GM10248 (cell line): ENCODE measurements at regions not wholly inside any gene's neighbourhood (a gene's known extent, or its start where the extent isn't known, plus 50 kb on each side); places are given as distances from the start of the nearest gene placed in this dataset.
"Not testable (repeated sequence)": the region's sequence is repeated elsewhere in the genome, so short reads cannot be mapped to it uniquely, and the experiment has no call there.

Experiments
- CTCF ChIA-PET: fragments of 300-600 bp; sonication (Branson Sonifier 250); formaldehyde crosslinking; extraction: SDS; loops from one replicate; lab custom pipeline; 2021; ENCODE audit warnings: antibody characterized with exemption; lab: Yijun Ruan, JAX
- POLR2A ChIA-PET: fragments of 350-650 bp; sonication (Branson Sonifier 250); formaldehyde crosslinking; extraction: SDS; loops from one replicate; lab custom pipeline; 2020; ENCODE audit warnings: antibody characterized with exemption; lab: Yijun Ruan, JAX
- DNase-seq: peaks from one replicate; pipeline ENCODE4 v3.0.0; 2012; ENCODE audit errors: extremely low spot score
- TF ChIP-seq, protein P1 (sequence below): IDR thresholded peaks from 2 replicates; pipeline ENCODE4 v1.5.1; 2012; ENCODE audit warnings: mild to moderate bottlenecking, low read depth; ENCODE audit errors: extremely low read depth, missing control alignments, control extremely low read depth

DNA sequence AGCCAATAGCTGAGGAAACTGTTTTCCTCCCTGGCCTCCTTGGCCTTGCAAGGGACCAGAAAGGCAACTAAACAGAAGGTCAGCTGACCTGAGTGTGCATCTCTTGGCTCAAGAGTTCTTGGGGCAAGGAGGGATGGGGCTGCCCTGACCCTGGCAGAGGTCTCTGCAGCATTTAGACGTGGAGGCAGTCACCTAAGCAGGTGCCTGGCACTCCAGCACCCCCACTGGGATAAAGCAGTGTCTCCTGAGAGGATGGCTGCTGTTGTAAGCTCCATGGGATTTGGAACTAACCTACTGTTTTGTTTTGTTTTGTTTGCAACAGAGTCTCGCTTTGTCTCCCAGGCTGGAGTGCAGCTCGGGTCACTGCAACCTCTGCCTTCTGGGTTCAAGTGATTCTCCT lies 185.2 kb downstream of the TBC1D2B start:
- no peak for DNase-seq
- ChIA-PET POLR2A (no interaction called here), CTCF (interaction anchor here (1.2 to 1.6 kb wide), 3 partner anchors 10 to 18 kb away, joined by 3 to 6 read pairs (median 5); no protein-coding TSS in a partner anchor)
- TF ChIP-seq, protein P1, sequence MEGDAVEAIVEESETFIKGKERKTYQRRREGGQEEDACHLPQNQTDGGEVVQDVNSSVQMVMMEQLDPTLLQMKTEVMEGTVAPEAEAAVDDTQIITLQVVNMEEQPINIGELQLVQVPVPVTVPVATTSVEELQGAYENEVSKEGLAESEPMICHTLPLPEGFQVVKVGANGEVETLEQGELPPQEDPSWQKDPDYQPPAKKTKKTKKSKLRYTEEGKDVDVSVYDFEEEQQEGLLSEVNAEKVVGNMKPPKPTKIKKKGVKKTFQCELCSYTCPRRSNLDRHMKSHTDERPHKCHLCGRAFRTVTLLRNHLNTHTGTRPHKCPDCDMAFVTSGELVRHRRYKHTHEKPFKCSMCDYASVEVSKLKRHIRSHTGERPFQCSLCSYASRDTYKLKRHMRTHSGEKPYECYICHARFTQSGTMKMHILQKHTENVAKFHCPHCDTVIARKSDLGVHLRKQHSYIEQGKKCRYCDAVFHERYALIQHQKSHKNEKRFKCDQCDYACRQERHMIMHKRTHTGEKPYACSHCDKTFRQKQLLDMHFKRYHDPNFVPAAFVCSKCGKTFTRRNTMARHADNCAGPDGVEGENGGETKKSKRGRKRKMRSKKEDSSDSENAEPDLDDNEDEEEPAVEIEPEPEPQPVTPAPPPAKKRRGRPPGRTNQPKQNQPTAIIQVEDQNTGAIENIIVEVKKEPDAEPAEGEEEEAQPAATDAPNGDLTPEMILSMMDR: no peak

DNA sequence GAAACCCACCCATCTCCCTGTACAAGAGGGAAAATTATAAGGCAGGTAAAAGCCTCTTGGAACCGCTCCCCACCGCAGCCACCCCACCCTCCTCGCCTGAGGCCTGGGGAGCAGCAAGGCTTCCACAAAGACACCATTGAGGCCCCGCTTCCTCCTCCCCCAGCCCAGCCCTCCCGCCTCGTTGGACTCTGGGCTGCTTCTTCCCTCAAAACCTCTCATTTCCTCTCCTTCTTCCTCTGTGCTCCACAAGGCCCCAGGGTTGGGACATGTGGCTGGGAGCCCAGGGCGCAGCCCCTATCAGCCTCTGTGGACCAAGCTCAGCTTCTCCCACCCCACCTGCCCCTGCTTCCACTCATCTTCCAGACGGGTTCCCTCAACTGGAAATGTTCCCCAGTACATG lies 185.6 kb downstream of the TBC1D2B start:
- DNase-seq, POLR2A ChIA-PET: not testable (repeated sequence)
- CTCF ChIA-PET: interaction anchor here (1.4 to 1.6 kb wide), 2 partner anchors 10 to 16 kb away, joined by 3 to 6 read pairs; no protein-coding TSS in a partner anchor

DNA sequence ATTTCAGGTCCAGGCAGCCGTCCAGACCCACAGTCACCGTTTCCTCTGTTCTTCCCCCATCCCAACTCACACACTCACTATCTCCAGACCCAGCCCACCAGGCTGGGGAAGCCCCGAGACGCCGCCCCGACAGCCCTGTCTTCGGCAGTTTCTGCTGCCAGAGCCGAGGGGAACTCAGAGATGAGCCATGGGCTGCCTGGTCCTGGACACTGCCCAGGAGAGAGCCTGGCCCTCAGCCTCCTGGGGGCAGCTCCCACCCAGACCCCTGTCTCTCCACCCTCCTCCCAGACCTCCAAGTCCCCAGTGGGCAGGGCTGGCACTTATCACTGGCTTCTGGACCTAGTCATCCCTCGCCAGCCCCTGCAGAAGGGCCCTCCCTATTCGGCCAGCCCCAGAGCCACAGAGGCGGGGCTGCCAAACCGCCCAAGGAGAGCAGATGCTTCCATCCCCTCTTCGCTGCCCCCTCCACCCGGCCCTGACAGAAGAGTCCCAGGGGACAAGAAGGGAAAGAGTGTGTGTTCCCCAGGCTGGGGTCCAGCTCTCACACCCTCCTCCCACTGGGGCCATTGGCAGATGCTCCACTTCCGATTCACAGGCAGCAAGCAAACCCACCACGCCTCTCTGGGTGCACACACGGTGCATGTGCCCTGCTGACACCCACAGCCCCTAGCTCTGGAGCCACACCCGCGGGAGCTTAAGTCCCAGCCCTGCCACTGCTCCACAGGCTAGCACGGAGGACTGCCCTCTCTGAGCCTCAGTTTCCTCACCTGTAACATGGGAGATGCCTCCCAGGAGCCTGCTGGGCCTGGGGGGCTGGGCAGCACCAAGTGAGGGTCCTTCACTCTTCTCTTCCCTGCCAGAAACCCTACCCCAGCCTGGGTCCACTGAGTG lies 186.4 kb downstream of the TBC1D2B start:
- DNase-seq, POLR2A ChIA-PET, CTCF ChIA-PET: not testable (repeated sequence)

DNA sequence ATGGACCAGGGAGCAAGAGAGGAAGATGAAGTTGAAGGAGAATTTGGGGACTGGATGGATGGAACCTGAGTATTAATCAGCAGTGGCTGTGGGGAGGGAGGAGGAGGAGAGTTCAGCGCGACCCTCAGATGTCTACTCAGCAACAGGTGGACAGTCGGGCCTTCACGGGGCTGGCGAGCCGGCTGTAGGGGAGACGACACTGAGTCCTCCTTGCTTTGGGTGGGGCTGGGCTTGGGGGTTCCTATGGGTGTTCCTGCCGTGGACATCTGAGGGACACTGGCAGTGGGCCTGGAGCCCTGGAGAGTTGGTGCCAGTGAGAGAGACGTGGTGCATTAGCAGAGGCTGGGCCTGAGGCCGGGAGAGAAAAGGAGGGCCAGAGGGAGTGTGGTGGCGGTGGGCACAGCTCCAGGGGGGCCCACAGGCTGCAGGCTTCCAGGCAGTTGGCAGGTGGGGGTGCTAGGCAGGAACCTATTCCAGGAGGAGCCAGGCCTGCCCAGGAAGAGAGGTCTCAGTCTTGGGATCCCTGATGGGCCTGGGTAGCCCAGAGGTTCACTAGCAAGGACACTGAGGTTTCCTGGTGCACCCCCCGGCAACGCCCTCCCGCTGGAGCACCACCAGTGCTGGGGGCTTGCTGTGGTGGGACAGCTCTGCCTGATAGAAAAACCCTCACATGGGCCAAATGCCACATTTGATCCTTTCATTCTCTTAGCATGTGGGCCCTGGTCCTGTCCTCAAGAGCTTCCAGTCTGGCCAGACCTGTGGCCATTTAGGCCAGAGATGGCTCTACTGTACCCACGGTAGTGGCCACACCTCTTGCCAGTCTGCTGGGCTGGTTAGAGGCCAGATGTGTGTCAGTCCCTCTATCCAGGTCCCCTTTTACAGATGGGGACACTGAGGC lies 187.4 kb downstream of the TBC1D2B start:
- POLR2A ChIA-PET, DNase-seq, CTCF ChIA-PET: not testable (repeated sequence)

DNA sequence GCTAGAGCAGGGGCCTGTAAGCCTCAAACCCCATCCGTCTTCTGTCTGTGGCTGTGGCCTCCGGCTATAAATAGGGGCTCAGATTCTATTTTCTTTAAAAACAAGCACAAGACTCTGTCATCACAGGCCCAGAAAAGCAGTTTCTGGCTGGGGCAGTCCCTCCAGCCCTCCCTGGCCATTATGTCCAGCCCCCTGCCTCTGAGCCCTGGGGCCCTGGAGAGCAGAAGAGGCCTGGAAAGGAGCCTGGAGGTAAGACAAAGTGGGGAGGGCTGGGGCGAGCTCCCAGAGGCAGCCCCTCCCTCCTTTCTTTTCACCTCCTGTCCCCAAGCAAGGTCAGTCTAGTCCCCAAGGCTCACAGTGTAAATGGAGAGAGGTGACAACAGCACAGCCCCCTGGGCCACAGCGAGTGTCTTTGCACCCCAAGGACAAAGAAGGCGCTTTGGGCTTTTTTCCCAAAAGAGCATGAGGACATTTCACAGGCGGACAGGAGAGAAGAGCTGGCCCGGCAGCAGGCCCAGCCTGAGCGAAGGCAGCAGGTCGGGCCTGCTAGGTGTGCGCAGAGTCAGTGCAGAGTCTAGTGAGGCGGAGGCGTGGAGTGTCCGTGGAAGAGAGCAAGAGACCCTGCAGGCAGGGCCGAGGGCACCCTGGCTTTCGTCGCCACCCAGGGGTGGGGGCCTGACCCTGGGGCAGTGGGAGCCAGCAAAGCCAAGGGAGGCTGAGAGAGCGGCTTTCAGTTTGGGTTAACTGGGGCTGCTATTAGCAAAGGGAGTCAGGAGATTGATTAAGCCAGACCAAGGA lies 188.3 kb downstream of the TBC1D2B start:
- DNase-seq: no peak
- CTCF ChIA-PET: no interaction called here
- POLR2A ChIA-PET: no interaction called here
- TF ChIP-seq, protein P1: no peak

DNA sequence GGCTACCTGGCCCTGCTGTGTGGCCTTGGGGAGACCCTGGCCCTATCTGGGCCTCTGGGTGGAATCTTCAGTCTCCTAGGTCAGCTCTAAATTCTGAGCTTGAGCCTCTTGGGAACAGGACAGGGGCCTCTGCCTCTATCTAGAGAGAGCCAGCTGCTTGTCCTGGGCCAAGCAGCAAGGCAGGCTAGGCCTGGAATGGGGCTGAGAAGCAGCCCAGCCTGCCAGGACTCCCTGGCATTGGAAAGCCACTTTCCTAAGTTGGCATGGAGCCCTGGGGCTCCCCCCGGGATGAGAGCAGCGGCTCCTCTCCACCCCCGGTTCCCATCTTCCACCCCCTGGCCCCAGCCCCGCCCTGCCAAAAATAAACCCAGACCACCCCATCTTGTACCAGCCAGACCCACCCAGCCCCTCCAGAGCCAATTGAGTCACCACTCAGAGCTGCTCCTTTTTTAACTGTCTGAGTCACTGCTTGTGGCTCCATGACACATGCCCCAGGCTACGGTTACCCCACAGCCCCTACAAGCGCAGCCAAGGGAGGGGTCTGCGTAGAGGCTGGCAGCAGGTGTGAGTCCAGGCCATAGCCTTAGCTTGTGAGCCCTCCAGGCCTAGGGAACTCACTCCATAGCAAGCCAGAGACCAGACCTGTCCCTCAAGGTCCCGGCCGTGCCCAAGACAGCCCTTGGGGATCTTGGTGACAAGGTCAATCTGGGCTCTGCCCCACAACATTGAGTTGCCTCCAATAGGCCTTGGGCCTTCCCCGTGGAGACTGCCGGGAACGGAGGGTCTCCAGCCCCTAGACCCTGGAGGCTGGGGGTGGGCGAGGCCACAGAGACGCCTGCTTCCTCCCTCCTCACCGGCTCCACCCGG lies 189.7 kb downstream of the TBC1D2B start:
- DNase-seq, CTCF ChIA-PET, POLR2A ChIA-PET: not testable (repeated sequence)

DNA sequence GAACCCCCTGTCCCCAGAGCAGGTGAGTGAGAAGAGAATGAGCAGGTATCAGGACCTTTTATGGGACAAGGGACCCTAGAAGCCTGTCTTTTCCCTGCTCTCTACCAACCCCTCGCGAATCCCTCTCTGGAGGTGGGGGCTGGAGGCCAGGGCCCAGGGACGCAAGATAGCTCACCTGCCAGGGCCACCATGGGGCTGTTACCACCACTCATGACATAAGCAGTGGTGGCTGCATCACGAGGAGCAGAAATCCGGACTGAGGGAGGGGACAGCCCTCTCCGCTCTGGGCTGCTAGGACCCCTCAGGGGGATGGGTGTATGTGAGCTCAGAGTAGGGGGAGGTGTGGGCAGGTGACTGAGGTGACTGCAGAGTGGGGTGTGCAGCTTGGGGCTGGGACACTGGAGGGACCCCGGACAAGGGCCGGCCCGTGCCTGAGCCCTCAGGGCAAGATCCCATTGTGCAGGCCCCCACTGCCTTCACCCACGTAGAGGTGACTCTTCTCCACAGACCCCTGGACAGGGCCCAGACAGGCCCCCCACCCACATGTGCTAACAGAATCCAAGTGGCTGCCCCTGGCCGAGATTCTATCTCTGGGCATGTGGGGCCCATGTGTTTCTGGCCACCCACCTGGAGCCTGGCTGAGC lies 190.6 kb downstream of the TBC1D2B start:
- POLR2A ChIA-PET: no interaction called here
- TF ChIP-seq, protein P1: no peak
- CTCF ChIA-PET: no interaction called here
- DNase-seq: no peak

DNA sequence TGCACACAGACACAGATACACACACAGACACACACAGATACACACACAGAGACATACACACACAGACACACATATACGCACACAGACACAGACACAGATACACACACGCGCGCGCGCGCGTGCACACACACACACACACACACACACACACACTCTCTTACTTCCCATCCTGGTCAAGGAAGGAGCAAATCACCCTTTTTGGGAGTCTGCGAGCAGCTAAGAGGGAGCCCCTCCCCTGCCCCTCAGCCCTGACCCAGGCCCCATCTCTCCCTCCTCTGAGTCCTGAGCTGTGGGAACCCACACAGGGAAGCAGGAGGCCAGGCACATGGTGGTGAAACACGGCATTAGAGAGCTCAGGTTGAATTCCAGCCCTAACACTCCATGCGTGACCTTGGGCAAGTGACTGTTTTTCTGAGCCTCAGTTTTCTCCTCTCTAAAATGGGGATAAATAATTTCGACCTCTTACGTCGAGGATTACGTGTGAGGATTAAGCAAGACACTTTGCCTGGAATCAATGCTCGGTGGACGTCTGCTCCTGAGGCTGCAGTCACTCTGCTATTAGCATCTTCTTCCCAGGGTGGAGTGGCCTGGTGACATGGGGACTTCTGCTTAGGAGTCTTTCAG lies 191.5 kb downstream of the TBC1D2B start:
- DNase-seq, CTCF ChIA-PET, POLR2A ChIA-PET: not testable (repeated sequence)

DNA sequence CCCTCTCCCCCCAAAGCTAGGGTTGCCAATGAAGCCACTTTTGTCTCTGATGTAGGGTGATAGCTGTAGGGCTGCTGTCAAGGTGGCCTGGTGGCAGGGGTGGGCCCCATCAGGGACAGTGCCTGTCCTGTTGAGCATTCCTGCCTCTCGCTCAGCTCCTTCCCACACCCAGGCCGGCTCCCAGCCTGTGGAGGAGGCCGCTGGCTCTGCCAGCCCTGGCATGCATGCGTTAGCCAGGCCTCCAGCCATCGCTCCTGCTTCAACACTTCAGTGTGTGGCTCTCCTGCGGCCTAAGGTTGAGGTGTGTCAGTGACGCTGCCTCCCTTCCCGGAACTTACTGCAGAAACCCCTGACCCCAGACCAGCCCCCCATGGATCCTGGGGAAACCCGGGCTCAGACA lies 194.5 kb downstream of the TBC1D2B start:
- DNase-seq, POLR2A ChIA-PET: not testable (repeated sequence)
- CTCF ChIA-PET: interaction anchor here (1.0 kb wide), 1 partner anchor 26 kb away, joined by 3 read pairs; no protein-coding TSS in a partner anchor
